ENCODE measurements at regions not wholly inside any gene's neighbourhood (a gene's known extent, or its start where the extent isn't known, plus 50 kb on each side); places are given as distances from the start of the nearest gene placed in this dataset.

DNA sequence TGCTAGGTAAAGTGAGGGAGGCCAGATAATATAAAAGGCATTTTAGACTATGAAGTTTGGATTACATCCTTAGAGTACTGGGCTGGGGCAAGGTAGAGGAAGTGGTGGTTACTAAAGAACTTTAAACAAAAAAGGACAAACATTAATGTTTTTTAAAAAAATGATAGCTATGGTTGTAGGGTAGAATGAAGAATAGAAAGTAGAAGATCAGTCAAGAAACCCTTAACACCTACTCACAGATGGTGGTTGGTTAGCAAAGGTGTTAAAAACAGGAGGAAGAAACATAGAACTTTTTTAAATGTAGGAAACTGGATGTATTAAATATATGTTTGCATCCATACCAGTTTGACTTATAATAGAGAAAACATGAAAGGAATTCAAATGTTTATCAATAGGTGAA, 80.7 kb upstream of the ELOVL5 start:
- no peak overlapping the region for H4K91ac ChIP-seq (ENCODE audit: insufficient read depth, low read depth, low read length)
- no peak overlapping the region for H3K56ac ChIP-seq (ENCODE audit: extremely low read depth, insufficient read depth, low read length)
- peaks cover 2% of the 10 kb centered on the region; the same call in 1 of the 2 replicates for H3K4me1 ChIP-seq (ENCODE audit: control insufficient read depth, insufficient read depth, low read length)
- TF ChIP-seq MAFK (IDR thresholded peaks at IDR 0.05; ENCODE audit: low read depth, low read length) (no peak), BHLHE40 (IDR thresholded peaks at IDR 0.05; ENCODE audit: low read depth, low read length) (no peak), MXI1 (IDR thresholded peaks at IDR 0.05; ENCODE audit: borderline replicate concordance, low read depth, low read length) (no peak), FOS (IDR thresholded peaks at IDR 0.05; ENCODE audit: low read depth, low read length) (no peak), RCOR1 (IDR thresholded peaks at IDR 0.05; ENCODE audit: insufficient replicate concordance, low read length) (no peak)
- TF ChIP-seq, protein P1, sequence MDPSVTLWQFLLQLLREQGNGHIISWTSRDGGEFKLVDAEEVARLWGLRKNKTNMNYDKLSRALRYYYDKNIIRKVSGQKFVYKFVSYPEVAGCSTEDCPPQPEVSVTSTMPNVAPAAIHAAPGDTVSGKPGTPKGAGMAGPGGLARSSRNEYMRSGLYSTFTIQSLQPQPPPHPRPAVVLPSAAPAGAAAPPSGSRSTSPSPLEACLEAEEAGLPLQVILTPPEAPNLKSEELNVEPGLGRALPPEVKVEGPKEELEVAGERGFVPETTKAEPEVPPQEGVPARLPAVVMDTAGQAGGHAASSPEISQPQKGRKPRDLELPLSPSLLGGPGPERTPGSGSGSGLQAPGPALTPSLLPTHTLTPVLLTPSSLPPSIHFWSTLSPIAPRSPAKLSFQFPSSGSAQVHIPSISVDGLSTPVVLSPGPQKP (IDR thresholded peaks at IDR 0.05; ENCODE audit: borderline replicate concordance, low read depth, low read length) = no peak
- no TSS peak for BruUV-seq (replicated peaks)
- H3K9ac ChIP-seq (ENCODE audit: low read depth, low read length) = no peak overlapping the region
- no peak overlapping the region for H3K23ac ChIP-seq (ENCODE audit: low read depth, low read length)
- H4K8ac ChIP-seq (ENCODE audit: low read depth in 2 of 2, low read length in 2 of 2) = no peak overlapping the region
- H3K27ac ChIP-seq (ENCODE audit: insufficient read depth, low read length) = no peak overlapping the region
- no peak overlapping the region for H2BK120ac ChIP-seq (ENCODE audit: low read depth, low read length)
- H3K4me2 ChIP-seq (ENCODE audit: low read depth, low read length) = no peak overlapping the region
- no peak overlapping the region for H4K5ac ChIP-seq (ENCODE audit: low read depth, low read length)
- no peak overlapping the region for H3K14ac ChIP-seq (replicated peaks; ENCODE audit: low read depth, low read length)
- DNase-seq = no peak
- no peak overlapping the region for H2BK5ac ChIP-seq (ENCODE audit: low read depth, low read length, poor library complexity, severe bottlenecking)
- no peak overlapping the region for H2BK20ac ChIP-seq (ENCODE audit: low read depth, low read length)
- no peaks in the 10 kb centered on the region for H3K9me1 ChIP-seq (ENCODE audit: insufficient read depth, low read length)
- H2AK5ac ChIP-seq (ENCODE audit: low read depth, low read length) = no peak overlapping the region
- peaks cover 3% of the 10 kb centered on the region for H3K27me3 ChIP-seq (ENCODE audit: control insufficient read depth, insufficient read depth, low read length)
- H3K4me3 ChIP-seq (ENCODE audit: insufficient read depth, low read depth, low read length) = no peak overlapping the region
- no peaks in the 10 kb centered on the region for H3K36me3 ChIP-seq (ENCODE audit: control insufficient read depth, insufficient read depth, low read length)
- dilution Hi-C loops (cut with HindIII; ENCODE audit: low sequenced_read_pairs, unreplicated experiment) = no loop called here
- ChIA-PET POLR2A (ENCODE audit: unreplicated experiment) (no interaction called here), CTCF (no interaction called here)
- no peak overlapping the region for H2AFZ ChIP-seq (replicated peaks; ENCODE audit: low read length, poor library complexity)
- no peak overlapping the region for H2BK15ac ChIP-seq (ENCODE audit: low read depth, low read length)
- H3K18ac ChIP-seq (ENCODE audit: low read depth, low read length) = no peak overlapping the region
- H3K4ac ChIP-seq (ENCODE audit: low read depth, low read length) = no peak overlapping the region
- no peak for ATAC-seq (ENCODE audit: low read depth)
- in situ Hi-C loops (cut with MboI; ENCODE audit: low sequenced_read_pairs) = no loop called here
- H3K9me3 ChIP-seq (ENCODE audit: control insufficient read depth, insufficient read depth, low read length) = no peaks in the 10 kb centered on the region
- no peak overlapping the region for H2AK9ac ChIP-seq (replicated peaks; ENCODE audit: low read depth, low read length, poor library complexity)
- intact Hi-C loops (cut with micrococcal nuclease) = no loop called here
- no peaks in the 10 kb centered on the region for H3K79me1 ChIP-seq (ENCODE audit: low read depth in 1 of 2, low read length in 2 of 2)
- H4K20me1 ChIP-seq (ENCODE audit: insufficient read depth, low read length) = no peaks in the 10 kb centered on the region
